GM12878 (cell line): ENCODE measurements at regions not wholly inside any gene's neighbourhood (a gene's known extent, or its start where the extent isn't known, plus 50 kb on each side); places are given as distances from the start of the nearest gene placed in this dataset.
A peak's percentile ranks its signal among the peaks of the same experiment; 100 is the strongest.

Experiments
- CBX3 ChIP-seq: fragments of 200-600 bp; sonication (generic); IDR thresholded peaks from 2 replicates; pipeline ENCODE4 v1.6.1; 2016; ENCODE audit warnings: low read depth, borderline replicate concordance
- CBX5 ChIP-seq: sonication (generic); IDR thresholded peaks from 2 replicates; pipeline ENCODE4 v1.6.1; 2016; ENCODE audit warnings: low read depth, moderate library complexity, mild to moderate bottlenecking, inconsistent platforms
- CHD1 ChIP-seq: IDR thresholded peaks from 2 replicates; pipeline ENCODE4 v1.6.1; 2012; ENCODE audit warnings: low read depth, low read length, improper control_type of control experiment
- CHD2 ChIP-seq: IDR thresholded peaks from 2 replicates; pipeline ENCODE4 v1.6.1; 2011; ENCODE audit warnings: low read depth, low read length, improper control_type of control experiment, borderline replicate concordance
- DPF2 ChIP-seq: fragments of 450-650 bp; IDR thresholded peaks from 2 replicates; pipeline ENCODE4 v1.6.1; 2017; ENCODE audit warnings: mild to moderate bottlenecking
- EP300 ChIP-seq, 2 experiments: fragments of 150-350 bp in 1 of 2; IDR thresholded peaks; 2 replicates each; pipeline ENCODE4 v1.6.1; 2011 to 2012; ENCODE audit warnings: low read depth in 2 of 2, low read length in 2 of 2, borderline replicate concordance in 1 of 2, improper control_type of control experiment in 1 of 2, inconsistent platforms in 1 of 2; ENCODE audit not compliant: control insufficient read depth in 1 of 2
- GATAD2B ChIP-seq: fragments of 450-650 bp; conservative IDR thresholded peaks from 2 replicates; pipeline ENCODE4 v1.6.1; 2017; ENCODE audit warnings: low read depth, mild to moderate bottlenecking, moderate library complexity
- IKZF1 ChIP-seq: fragments of 450-650 bp; conservative IDR thresholded peaks from 2 replicates; pipeline ENCODE4 v1.6.1; 2017; ENCODE audit warnings: antibody characterized with exemption, mild to moderate bottlenecking
- IRF3 ChIP-seq: fragments of 450-650 bp; IDR thresholded peaks from 2 replicates; pipeline ENCODE4 v1.6.1; 2014; ENCODE audit warnings: mild to moderate bottlenecking
- JUND ChIP-seq: IDR thresholded peaks from 2 replicates; pipeline ENCODE4 v1.6.1; 2012; ENCODE audit warnings: low read depth, mild to moderate bottlenecking, low read length, improper control_type of control experiment, moderate library complexity
- LARP7 ChIP-seq: fragments of 450-650 bp; IDR thresholded peaks from 2 replicates; pipeline ENCODE4 v1.6.1; 2017; ENCODE audit warnings: mild to moderate bottlenecking
- MLLT1 ChIP-seq: fragments of 450-650 bp; IDR thresholded peaks from 2 replicates; pipeline ENCODE4 v1.6.1; 2016; ENCODE audit warnings: mild to moderate bottlenecking
- MTA2 ChIP-seq: fragments of 450-650 bp; IDR thresholded peaks from 2 replicates; pipeline ENCODE4 v1.6.1; 2016; ENCODE audit warnings: low read depth, mild to moderate bottlenecking, moderate library complexity
- MXI1 ChIP-seq: fragments of 150-350 bp; IDR thresholded peaks from 2 replicates; pipeline ENCODE4 v1.6.1; 2011; ENCODE audit warnings: low read depth, mild to moderate bottlenecking, inconsistent platforms, low read length, improper control_type of control experiment
- NFYA ChIP-seq: IDR thresholded peaks from 2 replicates; pipeline ENCODE4 v1.6.1; 2011; ENCODE audit warnings: low read depth, mild to moderate bottlenecking, low read length, improper control_type of control experiment, borderline replicate concordance
- NR2C1 ChIP-seq: fragments of 450-650 bp; IDR thresholded peaks from 2 replicates; pipeline ENCODE4 v1.6.1; 2017; ENCODE audit warnings: antibody characterized with exemption, mild to moderate bottlenecking, moderate library complexity
- NR2C2 ChIP-seq: IDR thresholded peaks from 2 replicates; pipeline ENCODE4 v1.6.1; 2011; ENCODE audit warnings: borderline replicate concordance, low read depth; ENCODE audit not compliant: control insufficient read depth, insufficient read length
- POLR2A ChIP-seq: IDR thresholded peaks from 2 replicates; pipeline ENCODE4 v1.6.1; 2011; ENCODE audit warnings: low read depth, mild to moderate bottlenecking, low read length
- PRDM15 ChIP-seq: fragments of 450-650 bp; formaldehyde crosslinking; IDR thresholded peaks from 2 replicates; pipeline ENCODE4 v1.4.0; 2020; ENCODE audit warnings: mild to moderate bottlenecking, moderate library complexity
- SREBF2 ChIP-seq: IDR thresholded peaks from 2 replicates; pipeline ENCODE4 v1.6.1; 2012; ENCODE audit warnings: mild to moderate bottlenecking, low read length
- TCF7 ChIP-seq: IDR thresholded peaks from 2 replicates; pipeline ENCODE4 v1.6.1; 2014; ENCODE audit warnings: antibody characterized with exemption, borderline replicate concordance
- ZBTB40 ChIP-seq: fragments of 450-650 bp; IDR thresholded peaks from 2 replicates; pipeline ENCODE4 v1.6.1; 2016; ENCODE audit warnings: mild to moderate bottlenecking, moderate library complexity, borderline replicate concordance
- ZNF217 ChIP-seq: fragments of 450-650 bp; IDR thresholded peaks from 2 replicates; pipeline ENCODE4 v1.6.1; 2017; ENCODE audit warnings: antibody characterized with exemption, mild to moderate bottlenecking

GRCh38 chr2:7515327-7515726, 598.1 kb downstream of the RNF144A start (continued):
- no peak for TF ChIP-seq ZBTB40
- 0 out of 2 replicates have a peak, but pooled peaks have one; percentile 52 for TF ChIP-seq MLLT1
- TF ChIP-seq IRF3 = no peak
- peak; percentile 26; the same call in 1 of the 2 replicates for TF ChIP-seq CHD2
- TF ChIP-seq SREBF2 = no peak
- no peak for TF ChIP-seq CHD1
- TF ChIP-seq NFYA = no peak
- peak; percentile 41 to 72; a peak in 3 of 4 replicates for TF ChIP-seq EP300 (IDR thresholded peaks at IDR 0.05; ENCODE audit: borderline replicate concordance in 1 of 2, control insufficient read depth in 1 of 2, low read depth in 2 of 2, low read length in 2 of 2)
- no peak for TF ChIP-seq PRDM15 (CRISPR knock-in tag)
- TF ChIP-seq LARP7 = no peak
- no peak for TF ChIP-seq CBX3
- TF ChIP-seq NR2C1 = no peak
- TF ChIP-seq JUND = no peak
- peak; percentile 91 for TF ChIP-seq IKZF1
- peak; percentile 76; the same call in 1 of the 2 replicates for TF ChIP-seq ZNF217
- peak; percentile 80 for TF ChIP-seq DPF2
- TF ChIP-seq CBX5 = no peak
- peak; percentile 88 for TF ChIP-seq MTA2
- TF ChIP-seq TCF7 = no peak
- no peak for TF ChIP-seq POLR2A
- peak; percentile 57 for TF ChIP-seq GATAD2B
- TF ChIP-seq MXI1 = no peak
- no peak for TF ChIP-seq NR2C2
